DMS53 (cell line): ENCODE measurements at regions not wholly inside any gene's neighbourhood (a gene's known extent, or its start where the extent isn't known, plus 50 kb on each side); places are given as distances from the start of the nearest gene placed in this dataset.

Source experiments
- DNase-seq: peaks from one replicate; lab custom pipeline; 2025; lab: John Stamatoyannopoulos, UW

DNA sequence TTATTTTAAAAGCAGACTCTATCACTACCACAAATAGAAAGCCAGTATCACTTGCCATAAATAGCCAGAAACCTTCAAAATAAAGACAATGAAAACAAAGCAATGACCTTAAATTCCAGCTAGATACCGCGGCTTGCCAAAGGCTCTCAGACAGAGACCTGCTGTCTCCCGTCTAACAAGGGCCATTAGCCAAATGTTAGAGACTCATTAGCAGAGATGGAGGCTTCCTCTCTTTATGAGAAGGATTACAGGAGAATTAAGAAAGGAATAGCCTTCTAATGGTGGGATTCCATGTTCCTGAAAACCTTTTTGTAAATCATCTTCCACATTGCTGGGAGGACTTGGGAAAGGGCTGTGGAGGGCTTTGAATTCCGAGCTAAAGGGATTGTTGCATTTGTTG, 206.7 kb downstream of the AACS start:
- DNase-seq = no peak

DNA sequence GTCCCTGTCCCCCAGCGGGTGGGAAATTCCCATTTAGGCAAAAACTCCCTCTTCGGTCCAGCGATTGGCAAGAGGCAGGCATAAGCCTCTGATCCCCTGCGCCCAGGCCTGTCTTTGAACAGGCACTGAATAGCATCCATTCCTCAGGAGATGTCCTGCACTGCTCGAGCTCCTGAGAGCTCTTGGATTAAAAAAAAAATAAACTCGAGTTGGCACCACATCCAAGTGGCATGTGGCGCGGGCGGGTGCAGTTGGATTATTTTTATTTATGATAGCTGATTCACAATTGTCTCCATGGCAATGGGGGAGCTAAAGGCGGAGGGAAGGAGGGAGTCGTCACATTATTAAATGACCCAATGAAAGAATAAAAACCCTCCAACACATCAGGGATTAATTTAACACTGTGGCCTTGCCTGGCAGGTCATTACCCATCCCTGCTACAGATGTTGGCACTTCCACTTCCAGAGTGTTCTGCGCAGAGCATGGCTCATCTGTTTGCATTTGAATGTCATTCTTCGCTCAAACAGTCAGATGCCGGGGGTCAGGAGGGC, 207.2 kb downstream of the AACS start:
- DNase-seq = no peak

DNA sequence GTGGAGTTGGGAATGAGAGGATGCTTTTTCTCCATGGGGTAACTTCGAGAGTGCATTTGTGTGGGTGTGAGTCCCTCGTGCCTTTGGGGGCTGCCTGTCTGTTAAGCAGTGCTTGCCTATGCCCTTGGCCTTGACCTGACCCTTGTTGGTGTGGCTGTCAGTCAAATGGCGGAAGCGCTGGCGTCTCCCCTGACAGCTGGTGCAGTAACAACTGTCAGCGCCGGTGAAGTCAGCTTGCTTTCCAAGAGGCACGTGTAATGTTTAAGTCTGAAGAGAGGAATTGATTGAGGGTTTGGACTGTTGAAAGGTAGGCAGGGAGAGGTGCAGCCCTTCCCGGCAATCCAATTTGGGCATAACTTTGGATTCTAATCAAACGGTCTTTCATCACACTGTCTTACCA, 211.3 kb downstream of the AACS start:
- DNase-seq = peak; percentile 7

DNA sequence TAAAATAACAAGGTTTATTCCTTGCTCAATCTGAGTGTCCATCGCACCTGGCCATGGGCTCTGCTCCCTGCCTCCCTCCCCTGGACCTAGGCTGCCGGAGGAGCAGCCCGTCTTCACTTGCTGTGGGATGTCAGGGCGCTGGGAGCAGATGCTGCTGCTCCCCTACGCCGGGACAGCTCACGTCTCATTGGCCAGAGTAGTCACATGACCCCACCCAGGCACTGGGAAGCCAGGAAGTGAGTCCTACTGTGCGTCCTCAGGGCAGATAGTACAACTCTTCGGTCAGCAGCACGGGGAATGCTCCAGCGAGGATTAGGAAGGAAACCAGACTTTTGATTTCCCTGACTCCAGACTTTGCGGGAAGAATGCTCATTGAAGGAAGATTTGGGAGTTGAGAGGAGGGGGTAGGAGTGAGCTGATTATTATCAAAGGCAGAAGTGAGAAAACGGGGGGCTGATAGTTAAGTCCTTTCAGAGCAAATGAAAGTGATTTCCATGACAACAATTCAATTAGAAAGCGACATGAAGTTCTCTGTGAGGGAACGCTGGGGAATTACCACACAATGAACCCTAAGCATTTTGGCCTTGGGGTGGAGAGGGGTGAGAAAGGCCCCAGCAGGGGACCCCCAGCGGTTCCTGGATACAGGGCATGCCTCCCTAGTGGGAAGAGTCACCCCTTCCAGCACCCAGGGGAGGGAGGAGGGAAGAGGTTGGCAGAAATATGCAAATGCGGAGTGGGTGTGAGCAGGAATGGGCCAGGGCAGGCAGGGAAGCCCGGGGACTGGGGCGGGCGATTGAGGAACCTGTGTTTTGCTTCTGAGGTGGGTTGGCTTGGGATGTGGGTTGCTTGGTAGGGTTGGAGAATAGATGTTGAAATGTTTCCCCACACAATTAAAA, 215.5 kb downstream of the AACS start:
- DNase-seq = no peak

DNA sequence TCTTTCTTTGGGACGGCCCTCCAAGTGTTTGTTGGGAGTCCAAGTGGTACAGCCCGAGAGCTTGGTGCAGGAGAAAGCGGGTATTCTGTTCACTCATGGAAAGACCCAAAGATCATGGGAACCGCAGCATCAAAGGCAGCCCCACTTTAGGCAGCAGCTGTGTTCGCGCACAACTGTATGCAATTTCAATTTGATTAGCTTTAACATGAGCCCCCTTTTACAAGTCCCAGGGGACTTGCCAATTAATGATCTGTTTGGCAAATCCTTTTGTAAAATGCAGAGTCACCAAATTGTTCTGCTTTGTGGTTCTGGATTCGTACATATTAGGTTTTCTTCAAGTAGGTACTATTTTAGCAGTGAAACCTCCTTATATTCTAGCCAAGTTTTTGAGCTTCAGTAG, 217.7 kb downstream of the AACS start:
- DNase-seq = no peak

DNA sequence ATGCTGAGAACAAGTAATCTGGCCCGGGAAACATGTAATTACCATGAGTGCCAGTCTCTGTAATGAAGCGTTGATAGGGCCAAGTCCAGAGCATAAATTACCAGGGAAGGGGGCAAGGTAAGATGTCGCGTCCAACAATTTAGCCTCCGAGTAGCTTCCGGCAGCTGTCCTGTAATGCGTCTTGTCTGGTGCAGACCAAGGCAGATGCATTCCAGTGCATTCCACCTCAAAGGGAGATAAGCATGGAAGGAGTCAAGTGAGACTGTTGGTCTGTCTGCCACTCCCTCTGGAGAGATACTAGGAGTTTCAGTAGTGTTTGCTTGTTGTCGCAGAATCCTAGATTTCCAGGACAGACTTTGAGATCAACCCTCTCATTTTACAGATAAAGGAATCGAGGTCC, 218.3 kb downstream of the AACS start:
- DNase-seq = no peak

DNA sequence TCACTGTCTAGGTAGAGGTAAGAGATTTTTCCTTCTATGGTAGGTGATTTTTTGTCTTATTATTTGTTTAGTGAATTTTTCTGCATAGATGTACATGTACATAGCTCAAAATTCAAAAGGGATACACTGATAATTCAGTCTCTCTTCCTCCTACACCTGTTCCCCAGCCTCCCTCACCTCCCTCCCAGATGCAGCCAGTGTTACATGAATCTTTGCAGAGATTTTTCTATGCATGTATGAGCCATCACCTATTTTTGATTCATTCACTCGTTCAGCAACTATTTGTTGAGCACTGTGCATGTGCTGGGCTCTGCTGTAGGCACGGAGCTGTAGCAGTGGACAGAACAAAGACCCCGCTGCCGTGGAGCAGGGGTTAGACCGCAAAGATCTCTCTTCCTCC, 218.9 kb downstream of the AACS start:
- DNase-seq = no peak

DNA sequence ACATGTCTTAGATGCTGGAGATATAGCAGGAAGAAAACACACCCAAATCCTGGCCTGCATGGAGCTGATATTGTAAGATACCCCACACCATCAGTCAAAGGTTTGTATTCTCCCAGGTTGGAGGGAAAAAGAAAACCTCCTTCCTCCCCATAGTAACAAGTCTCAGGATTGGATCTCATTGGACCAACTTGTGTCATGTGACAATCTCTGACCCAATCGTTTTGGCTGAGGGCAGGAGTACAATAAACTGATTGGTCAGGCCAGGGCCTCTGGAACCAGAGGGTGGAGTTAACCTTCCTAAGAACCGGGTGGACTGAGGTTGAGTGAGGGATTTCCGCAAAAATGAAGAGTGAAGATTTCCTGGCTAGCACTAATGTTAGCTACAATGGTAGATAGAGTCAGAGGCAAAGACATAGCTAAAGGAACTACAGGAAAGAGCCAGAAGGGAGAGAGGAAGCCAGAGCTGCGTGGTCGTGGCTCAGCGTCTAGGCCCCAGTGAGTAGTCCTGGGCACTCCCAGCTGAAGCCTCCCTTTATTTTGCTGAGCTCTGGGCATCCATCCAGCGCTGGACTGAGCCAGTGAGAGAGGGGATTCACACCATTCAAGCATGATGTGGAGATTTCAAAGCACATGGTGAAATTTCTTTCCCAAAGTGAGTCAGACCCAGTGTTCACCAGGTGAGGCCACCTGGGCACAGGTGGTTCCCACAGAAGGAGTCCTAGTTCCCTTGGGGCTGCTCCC, 219.9 kb downstream of the AACS start:
- DNase-seq = no peak

DNA sequence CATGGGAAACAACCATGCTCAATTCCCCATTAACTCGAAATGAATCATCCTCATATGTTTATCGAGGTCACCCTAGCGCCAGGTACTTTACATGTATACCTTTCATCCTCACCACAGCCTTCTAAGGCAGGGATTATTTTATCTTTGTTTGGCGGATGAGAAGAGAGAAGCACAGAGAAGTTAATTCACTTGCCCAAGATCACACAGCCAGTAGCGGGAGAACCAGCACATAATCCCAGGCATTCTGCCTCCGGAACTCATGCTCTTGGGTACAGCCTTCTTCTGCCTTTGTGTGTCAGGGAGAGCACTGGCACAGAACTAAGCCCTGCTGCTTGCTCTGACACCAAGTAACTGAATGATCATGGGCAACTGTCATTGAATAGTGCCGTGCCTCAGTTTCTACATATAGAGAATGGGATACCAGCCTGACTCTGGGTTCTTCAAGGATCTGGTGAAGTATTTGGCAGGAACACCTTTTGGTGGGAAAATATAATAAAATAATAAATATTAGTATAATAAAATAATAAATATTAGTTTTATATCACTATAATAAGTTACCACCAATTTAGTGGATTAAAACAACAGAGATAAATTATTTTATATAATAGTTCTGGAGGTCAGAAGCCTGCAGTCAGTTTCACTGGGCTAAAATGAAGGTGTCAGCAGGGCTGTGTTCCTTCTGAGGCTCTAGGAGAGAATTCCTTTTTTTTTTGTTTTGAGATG, 220.9 kb downstream of the AACS start:
- no peak for DNase-seq

DNA sequence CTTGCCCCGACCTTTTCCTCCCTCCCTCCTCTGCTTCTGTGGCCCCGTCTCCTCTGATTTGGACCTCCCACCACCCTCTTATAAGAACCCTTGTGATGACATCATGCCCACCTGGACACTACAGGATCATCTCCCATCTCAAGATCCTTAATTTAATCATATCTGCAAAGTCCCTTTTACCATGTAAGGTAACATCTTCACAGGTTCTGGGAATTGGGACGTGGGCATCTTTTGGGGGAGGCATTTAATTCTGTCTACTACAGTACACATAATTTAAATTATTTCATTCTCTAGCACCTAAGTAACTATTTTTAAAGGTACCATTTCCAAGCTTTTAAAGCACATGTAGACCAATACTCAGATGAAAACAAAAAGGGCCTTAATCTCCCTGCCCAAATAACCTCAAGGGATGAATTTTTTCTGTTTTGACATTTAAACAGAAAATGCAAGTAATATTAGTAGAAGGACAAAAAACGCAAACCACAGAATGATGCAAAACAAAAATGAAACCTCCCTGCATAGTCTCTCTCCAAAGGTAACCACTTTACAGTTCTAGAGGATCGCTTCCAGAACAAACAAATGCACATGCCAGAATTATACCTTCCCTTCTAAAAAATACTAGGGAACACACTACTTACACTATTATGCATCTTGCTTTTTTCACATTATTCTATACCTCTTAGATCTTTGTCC, 222.1 kb downstream of the AACS start:
- DNase-seq = no peak

DNA sequence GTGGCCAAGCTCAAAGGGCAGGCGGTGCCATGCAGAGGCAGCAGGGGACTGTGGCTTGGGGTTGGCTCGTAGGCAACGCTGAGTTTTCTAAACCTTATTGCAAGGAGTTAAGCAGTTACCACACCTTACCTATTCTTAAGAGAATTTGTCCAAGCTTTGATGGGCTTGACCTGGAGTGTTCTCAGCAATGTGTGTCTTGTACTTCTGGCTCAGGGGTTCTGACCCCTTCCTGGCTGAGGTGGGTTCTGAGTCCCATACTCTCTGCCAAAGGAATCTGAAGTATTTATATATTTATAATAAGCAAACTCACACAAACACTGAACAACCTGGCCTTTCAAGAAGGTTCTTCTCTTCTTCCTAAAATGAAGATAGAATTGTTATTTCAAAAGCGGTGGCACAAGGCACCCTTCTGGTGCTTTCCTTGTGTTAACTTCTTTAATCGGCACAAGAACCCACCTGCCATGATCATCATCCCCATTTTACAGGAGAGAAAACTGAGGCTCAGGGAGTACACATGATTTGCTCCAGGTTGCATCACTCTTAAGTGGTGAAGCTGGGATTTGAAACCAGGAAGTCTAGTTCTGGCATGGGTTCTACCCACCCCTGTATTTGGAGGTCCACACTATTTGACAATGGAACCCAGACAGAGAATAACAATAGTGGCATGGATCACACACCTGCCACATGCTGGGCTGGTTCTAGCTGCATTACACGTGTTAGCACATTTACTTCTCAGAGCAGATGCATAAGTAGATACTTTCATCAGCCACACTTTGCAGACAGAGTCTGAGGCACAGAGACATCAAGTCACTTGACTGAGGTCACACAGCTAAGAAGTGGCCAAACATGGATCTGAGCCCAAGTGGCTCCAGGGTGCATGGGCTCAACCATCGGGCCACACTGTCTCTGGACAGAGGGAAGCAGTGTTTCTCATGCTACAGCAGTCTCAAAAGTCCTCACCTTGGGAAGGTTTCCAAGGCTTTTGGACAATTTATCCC, 224.0 kb downstream of the AACS start:
- DNase-seq = no peak

DNA sequence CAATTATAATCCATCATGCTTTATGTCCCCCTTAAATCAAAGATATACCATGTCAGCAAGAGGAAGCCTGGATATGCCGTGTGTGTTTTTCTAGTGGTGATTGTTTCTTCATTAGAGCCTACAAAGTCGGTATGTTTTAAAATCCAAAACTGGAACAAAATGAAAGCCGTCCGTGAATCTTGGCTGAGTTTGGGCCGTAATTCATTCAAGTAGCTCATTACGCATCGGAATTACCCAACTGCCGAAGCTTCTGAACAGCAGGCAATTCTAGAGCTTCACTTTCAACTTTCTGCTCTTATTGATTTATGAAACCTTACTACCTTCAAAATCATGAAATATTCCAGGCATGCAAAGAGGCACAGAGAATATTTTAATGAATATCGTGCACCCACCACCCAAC, 224.7 kb downstream of the AACS start:
- DNase-seq = no peak

DNA sequence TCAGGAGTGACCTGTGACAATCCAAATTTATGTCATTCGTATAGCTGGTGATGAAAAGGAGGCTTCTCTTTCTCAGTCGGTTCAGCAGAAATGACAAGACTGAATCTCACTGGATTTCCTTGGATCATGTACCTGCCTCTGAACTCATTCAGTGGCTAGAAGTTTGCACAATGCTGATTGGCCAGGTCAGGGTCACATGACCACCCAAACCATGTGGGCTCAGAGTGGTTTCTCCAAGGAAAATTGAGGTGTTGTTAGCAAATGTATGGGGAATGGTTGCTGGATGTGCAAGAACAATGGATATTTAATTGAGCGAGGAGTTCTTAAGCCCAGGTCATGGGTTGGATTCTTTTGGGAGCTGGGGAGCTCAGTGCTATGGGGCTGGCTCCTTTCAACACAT, 227.5 kb downstream of the AACS start:
- no peak for DNase-seq

DNA sequence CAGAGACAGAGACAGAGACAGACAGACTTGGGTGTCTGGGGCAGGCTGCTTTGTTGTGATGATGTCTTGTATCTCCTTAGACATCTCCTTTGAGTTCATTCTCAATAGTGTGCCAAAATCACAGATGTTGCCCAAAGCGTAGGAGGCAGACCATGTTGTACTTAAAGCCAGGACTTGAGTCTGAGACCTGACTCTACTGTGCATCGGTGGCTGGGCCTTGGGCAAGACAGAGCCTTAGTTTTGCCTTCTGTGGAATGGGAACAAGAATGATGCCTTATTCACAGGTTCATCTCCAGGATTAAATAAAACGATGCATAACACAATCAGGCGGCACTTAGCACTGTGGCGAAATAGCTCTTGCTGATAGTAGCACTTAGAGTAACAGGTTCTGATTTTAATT, 230.3 kb downstream of the AACS start:
- DNase-seq = no peak

DNA sequence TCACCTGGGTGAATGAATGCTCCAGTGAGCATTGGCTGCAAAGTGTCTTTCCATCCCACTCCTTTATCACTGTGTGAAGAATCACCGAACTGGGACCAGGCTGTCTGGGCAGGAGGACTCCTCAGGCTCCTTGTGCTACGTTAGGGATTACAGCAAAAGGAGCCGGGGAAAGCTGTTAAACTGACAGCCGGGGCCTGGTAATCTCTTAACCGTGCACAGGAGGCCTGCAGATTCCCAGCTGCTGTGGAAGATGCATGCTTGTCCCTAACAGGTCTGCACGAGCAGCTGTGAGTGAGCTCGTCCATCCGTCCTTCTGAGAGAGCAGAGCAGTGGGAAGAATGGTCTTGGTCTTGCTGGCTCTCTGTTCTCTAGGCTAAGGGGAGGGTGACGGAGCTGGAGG, 231.5 kb downstream of the AACS start:
- DNase-seq = no peak

DNA sequence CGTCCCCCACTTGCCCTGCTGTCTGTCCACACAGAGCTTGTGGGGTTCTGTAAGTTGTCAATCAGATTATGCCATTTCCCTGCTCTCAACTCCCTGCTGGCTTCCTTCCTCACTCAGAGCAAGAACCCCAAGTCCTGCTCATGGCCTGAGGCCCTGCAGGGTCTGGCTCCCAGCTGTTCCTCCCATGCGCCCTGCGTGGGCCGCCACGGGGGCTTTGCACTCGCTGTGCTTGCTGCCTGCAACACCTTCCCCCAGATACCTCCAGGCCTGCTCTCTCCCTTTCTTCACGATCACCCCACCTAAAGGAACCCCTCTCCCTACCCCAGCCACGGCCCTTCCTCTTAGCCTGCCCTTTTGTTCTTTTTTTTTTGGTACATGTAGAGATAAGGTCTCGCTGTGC, 234.6 kb downstream of the AACS start:
- DNase-seq = no peak

DNA sequence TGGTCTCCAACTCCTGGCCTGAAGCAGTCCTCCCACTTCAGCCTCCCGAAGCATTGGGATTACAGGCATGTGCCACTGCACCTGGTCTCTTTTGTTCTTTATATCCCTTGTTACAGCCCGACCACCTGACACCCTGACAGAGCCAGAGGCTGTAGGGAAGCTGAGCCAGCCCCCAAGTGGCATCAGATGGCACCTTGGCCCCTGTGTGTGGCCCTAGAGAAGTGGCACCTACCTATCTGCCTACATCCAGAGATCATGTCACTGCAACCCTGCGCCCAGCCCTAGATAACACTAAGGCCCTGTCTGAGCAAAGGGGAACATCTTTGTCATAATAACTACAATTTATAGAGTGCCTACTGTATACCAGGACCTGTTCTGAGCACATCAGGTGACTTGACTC, 235.0 kb downstream of the AACS start:
- no peak for DNase-seq

DNA sequence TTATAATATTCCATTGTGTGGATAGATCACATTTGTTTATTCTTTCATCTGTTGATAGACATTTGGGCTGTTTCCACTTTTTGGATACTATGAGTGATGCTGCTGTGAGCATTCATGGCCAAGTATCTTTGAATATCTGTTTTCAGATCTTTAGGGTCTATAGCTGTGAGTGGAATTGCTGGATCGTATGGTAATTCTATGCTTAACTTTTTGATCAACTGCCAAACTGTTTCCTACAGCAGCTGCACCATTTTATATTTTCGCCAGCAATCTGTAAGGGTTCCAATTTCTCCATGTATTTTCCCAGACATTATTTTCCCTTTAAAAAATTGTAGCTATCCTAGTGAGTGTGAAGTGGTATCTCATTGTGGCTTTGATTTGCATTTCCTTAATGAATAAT, 238.1 kb downstream of the AACS start:
- no peak for DNase-seq

DNA sequence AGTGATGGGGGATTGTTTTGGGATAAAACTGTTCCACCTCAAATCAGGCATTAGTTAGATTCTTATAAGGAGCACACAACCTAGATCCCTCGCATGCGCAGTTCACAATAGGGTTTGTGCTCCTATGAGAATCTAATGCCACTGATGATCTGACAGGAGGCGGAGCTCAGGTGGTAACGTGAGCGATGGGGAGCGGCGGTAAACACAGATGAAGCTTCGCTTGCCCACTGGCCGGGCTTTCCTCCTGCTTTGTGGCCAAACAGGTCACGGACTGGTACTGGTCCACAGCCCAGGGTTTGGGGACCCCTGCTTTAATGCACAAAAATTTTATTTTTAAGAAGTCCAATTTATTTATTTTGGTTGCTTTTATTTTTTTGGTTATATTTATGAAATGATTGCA, 238.8 kb downstream of the AACS start:
- DNase-seq = no peak

DNA sequence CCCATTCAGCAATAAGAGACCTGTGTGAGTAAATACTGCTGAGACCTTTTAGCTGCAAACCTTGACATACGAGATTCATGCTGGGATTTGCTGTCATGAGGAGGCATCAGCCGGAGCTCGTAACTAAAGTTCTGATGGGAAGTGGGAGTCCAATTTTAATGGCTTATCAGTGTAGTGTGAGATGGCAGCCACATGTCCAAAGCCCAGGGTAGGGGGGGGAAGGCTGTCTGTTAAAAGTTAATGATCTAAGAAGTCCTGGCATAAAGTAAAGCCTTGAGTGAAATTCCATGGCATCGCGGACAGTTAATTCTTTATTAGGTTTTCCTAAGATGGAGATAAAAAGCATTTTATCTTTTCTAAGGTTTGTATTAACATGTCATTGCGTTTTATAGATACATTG, 240.0 kb downstream of the AACS start:
- DNase-seq = no peak

DNA sequence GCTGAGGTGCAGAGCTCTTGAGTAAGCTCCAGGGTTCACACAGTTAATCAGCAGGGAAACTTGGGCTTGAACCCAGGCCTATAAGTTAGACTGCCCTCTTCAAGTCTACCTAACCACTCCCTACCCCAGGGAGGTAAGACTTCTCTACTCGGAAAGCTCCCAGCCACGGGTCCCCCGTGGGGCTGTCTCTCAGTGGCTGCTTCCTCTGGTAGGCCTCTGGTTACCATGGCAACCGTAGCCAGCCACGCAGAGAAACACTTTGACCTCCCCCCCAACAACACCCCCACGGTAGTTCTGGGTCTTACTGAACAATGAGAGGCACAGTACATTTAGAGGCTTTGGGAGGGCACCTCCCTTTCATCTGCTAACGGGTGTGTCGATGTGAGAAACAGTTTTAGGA, 245.2 kb downstream of the AACS start:
- DNase-seq = no peak
